H1 (cell line): ENCODE measurements at regions not wholly inside any gene's neighbourhood (a gene's known extent, or its start where the extent isn't known, plus 50 kb on each side); places are given as distances from the start of the nearest gene placed in this dataset.

Experiments
- NRF1 ChIP-seq: IDR thresholded peaks from 2 replicates; pipeline ENCODE4 v1.6.1; 2011; ENCODE audit warnings: mild to moderate bottlenecking, low read depth, low read length, improper control_type of control experiment
- ZNF274 ChIP-seq: IDR thresholded peaks from 2 replicates; pipeline ENCODE4 v1.7.0; 2012; ENCODE audit warnings: low read length, borderline replicate concordance; ENCODE audit errors: extremely low read depth

- no peak for TF ChIP-seq ZNF274
- TF ChIP-seq NRF1: no peak
- TF ChIP-seq, all 59 proteins: peak for 0
These were observed 547.7 kb downstream of the MAT2B start (continued) for GRCh38 chr5:164053123-164053522.
